GM10248 (cell line): ENCODE measurements at regions not wholly inside any gene's neighbourhood (a gene's known extent, or its start where the extent isn't known, plus 50 kb on each side); places are given as distances from the start of the nearest gene placed in this dataset.

ENCODE experiments used
- CTCF ChIA-PET: fragments of 300-600 bp; sonication (Branson Sonifier 250); formaldehyde crosslinking; extraction: SDS; loops from one replicate; lab custom pipeline; 2021; ENCODE audit warnings: antibody characterized with exemption; lab: Yijun Ruan, JAX
- POLR2A ChIA-PET: fragments of 350-650 bp; sonication (Branson Sonifier 250); formaldehyde crosslinking; extraction: SDS; loops from one replicate; lab custom pipeline; 2020; ENCODE audit warnings: antibody characterized with exemption; lab: Yijun Ruan, JAX
- DNase-seq: peaks from one replicate; pipeline ENCODE4 v3.0.0; 2012; ENCODE audit errors: extremely low spot score
- TF ChIP-seq, protein P1 (sequence below): IDR thresholded peaks from 2 replicates; pipeline ENCODE4 v1.5.1; 2012; ENCODE audit warnings: mild to moderate bottlenecking, low read depth; ENCODE audit errors: extremely low read depth, missing control alignments, control extremely low read depth

DNA sequence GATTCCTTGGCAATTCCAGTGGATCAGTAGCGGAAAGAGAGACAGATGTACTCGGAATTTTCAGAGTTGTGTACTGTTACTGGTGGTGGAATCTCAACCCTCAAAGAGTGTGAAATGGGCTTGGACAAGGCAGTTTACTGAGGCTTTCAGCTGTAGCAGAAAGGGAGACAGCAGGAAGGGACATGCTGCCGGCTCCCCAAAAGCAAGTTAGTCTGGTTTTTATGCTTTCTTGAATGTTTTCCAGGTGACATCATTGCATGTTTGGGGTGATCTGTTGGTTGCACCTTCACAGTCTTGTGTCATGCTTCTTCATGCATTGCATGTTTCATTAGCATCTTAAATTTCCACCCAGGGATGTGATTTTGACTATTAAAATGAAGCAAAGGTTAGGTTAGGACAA lies 1282.2 kb downstream of the ADGRL3 start:
- ChIA-PET POLR2A (no interaction called here), CTCF (no interaction called here)
- TF ChIP-seq, protein P1, sequence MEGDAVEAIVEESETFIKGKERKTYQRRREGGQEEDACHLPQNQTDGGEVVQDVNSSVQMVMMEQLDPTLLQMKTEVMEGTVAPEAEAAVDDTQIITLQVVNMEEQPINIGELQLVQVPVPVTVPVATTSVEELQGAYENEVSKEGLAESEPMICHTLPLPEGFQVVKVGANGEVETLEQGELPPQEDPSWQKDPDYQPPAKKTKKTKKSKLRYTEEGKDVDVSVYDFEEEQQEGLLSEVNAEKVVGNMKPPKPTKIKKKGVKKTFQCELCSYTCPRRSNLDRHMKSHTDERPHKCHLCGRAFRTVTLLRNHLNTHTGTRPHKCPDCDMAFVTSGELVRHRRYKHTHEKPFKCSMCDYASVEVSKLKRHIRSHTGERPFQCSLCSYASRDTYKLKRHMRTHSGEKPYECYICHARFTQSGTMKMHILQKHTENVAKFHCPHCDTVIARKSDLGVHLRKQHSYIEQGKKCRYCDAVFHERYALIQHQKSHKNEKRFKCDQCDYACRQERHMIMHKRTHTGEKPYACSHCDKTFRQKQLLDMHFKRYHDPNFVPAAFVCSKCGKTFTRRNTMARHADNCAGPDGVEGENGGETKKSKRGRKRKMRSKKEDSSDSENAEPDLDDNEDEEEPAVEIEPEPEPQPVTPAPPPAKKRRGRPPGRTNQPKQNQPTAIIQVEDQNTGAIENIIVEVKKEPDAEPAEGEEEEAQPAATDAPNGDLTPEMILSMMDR = no peak
- no peak for DNase-seq

- ChIA-PET CTCF (interaction anchor here (1.3 kb wide), 1 partner anchor 14 kb away, joined by 3 read pairs; no protein-coding TSS in a partner anchor), POLR2A (no interaction called here)
- no peak for DNase-seq
- TF ChIP-seq, protein P1 = no peak
Observed at GRCh38 chr4:62475596-62475995, 1275.5 kb downstream of the ADGRL3 start.

DNA sequence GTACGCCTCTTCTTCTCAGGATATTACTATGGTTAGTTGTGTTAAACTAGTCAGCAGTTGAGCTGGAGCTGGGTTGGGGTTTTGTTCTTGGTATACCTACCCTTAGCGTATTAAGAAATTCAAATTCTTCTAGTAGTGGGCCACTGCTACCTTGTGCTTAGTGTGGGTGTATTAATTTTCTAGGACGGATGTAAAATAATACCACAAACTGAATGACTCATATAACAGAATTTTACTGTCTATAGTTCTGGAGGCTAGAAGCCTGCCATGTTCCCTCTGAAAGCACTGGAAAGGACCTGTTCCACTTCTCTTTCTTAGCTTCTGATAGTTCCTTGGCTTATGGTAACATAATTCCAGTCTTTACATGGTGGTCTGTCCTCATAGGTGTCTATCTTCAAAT lies 1274.7 kb downstream of the ADGRL3 start:
- DNase-seq = no peak
- ChIA-PET CTCF (no interaction called here), POLR2A (no interaction called here)
- TF ChIP-seq, protein P1 = no peak

- ChIA-PET CTCF (interaction anchor here (1.2 kb wide), 1 partner anchor 9 kb away, joined by 3 read pairs; no protein-coding TSS in a partner anchor), POLR2A (no interaction called here)
- DNase-seq = no peak
- TF ChIP-seq, protein P1 = no peak
Observed at GRCh38 chr4:62471021-62471420, 1270.9 kb downstream of the ADGRL3 start.

- DNase-seq = no peak
- ChIA-PET POLR2A (no interaction called here), CTCF (interaction anchor here (1.2 kb wide), 1 partner anchor 9 kb away, joined by 3 read pairs; no protein-coding TSS in a partner anchor)
- TF ChIP-seq, protein P1 = no peak
Observed at GRCh38 chr4:62470421-62470983, 1270.4 kb downstream of the ADGRL3 start.

DNA sequence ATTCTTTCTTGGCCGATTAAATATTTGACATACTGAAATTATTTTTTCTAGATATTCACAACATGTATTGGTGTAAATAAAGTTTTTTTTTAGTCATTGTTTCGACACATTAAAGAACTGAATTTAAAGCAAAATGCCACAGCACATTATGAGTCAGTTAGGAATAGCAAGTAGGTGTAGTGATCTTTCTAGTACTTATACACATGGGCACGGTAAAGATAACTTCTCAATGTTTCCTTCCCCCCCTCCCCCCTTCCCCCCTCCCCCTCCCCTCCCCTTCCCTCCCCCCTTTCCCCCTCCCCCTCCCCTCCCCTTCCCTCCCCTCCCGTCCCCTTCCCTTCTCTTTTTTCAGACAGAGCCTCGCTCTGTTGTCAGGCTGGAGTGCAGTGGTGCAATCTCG lies 1269.9 kb downstream of the ADGRL3 start:
- POLR2A ChIA-PET = no interaction called here
- CTCF ChIA-PET = no interaction called here
- no peak for DNase-seq
- TF ChIP-seq, protein P1 = no peak
